HFFc6 (cell line): ENCODE measurements at regions not wholly inside any gene's neighbourhood (a gene's known extent, or its start where the extent isn't known, plus 50 kb on each side); places are given as distances from the start of the nearest gene placed in this dataset.

ENCODE experiments used
- DNase-seq: peaks from one replicate; pipeline ENCODE4 v3.0.0-alpha.2; 2018
- H3K27ac Mint-ChIP-seq: 2 replicates; pipeline ENCODE4 v1.8.0; 2020; ENCODE audit warnings: mild to moderate bottlenecking, mixed read lengths
- H3K27me3 Mint-ChIP-seq: 2 replicates; pipeline ENCODE4 v1.8.0; 2021; ENCODE audit warnings: mild to moderate bottlenecking, moderate library complexity, mixed read lengths; ENCODE audit not compliant: insufficient read depth
- H3K36me3 Mint-ChIP-seq: 2 replicates; pipeline ENCODE4 v1.8.0; 2021; ENCODE audit warnings: low read depth, mixed read lengths
- H3K4me1 Mint-ChIP-seq: 2 replicates; pipeline ENCODE4 v1.8.0; 2020; ENCODE audit warnings: low read depth, mixed read lengths
- H3K4me3 Mint-ChIP-seq: 2 replicates; pipeline ENCODE4 v1.8.0; 2020; ENCODE audit warnings: mild to moderate bottlenecking, moderate library complexity, mixed read lengths
- H3K9me3 Mint-ChIP-seq: 2 replicates; pipeline ENCODE4 v1.8.0; 2020; ENCODE audit warnings: mild to moderate bottlenecking, mixed read lengths
- TF ChIP-seq, protein P1 (sequence below): fragments of 200-600 bp; sonication (generic); IDR thresholded peaks from 2 replicates; pipeline ENCODE4 v1.5.0; 2021; ENCODE audit warnings: antibody characterized with exemption, mild to moderate bottlenecking

DNA sequence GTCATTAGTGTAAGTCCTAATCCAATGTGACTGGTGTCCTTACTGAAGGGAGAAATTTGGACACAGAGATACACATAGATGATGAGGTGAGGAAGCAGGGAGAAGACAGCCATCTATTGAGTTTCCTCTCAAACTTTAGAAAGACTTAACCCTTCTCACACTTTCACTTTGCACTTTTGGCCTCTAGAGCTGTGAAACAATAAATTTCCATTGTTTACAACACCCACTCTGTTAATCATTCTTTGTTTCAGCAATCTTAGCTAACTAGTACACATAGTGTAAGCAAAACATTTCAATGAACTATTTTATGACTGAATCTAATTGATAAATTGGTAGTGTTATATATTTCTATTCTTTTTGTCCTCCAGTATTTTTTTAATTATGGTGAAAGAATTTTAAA lies 1092.8 kb upstream of the POT1 start:
- DNase-seq, result no peak
- Mint-ChIP-seq H3K9me3 (no peaks in the 10 kb centered on the region; the same call in 1 of the 2 replicates), H3K27me3 (no peaks in the 10 kb centered on the region), H3K4me3 (no peak overlapping the region), H3K4me1 (no peaks in the 10 kb centered on the region), H3K27ac (no peak overlapping the region), H3K36me3 (no peaks in the 10 kb centered on the region)
- TF ChIP-seq, protein P1, sequence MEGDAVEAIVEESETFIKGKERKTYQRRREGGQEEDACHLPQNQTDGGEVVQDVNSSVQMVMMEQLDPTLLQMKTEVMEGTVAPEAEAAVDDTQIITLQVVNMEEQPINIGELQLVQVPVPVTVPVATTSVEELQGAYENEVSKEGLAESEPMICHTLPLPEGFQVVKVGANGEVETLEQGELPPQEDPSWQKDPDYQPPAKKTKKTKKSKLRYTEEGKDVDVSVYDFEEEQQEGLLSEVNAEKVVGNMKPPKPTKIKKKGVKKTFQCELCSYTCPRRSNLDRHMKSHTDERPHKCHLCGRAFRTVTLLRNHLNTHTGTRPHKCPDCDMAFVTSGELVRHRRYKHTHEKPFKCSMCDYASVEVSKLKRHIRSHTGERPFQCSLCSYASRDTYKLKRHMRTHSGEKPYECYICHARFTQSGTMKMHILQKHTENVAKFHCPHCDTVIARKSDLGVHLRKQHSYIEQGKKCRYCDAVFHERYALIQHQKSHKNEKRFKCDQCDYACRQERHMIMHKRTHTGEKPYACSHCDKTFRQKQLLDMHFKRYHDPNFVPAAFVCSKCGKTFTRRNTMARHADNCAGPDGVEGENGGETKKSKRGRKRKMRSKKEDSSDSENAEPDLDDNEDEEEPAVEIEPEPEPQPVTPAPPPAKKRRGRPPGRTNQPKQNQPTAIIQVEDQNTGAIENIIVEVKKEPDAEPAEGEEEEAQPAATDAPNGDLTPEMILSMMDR, result no peak

DNA sequence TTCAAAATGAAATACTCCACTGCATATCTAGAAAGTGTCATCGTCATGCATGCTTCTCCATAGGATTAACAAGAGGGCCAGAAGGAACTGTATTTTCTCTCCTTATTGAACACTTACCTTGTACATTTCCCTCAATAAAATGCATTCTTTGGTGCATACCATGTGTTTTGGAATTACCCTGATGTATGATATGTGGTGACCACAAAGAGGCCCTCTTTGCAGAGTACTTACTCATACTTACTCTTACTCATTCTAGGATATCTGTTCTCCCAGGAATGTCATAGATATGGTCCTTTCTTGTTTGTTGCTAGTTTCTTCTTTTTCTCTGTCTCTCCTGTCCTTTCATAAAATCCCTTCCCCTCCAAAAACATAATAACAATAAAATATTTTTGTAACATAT lies 1087.1 kb upstream of the POT1 start:
- Mint-ChIP-seq H3K9me3 (peaks cover 24% of the 10 kb centered on the region), H3K27me3 (no peaks in the 10 kb centered on the region; the same call in 1 of the 2 replicates), H3K4me1 (no peaks in the 10 kb centered on the region), H3K36me3 (no peaks in the 10 kb centered on the region), H3K27ac (no peak overlapping the region), H3K4me3 (no peak overlapping the region)
- TF ChIP-seq, protein P1, result no peak
- no peak for DNase-seq

DNA sequence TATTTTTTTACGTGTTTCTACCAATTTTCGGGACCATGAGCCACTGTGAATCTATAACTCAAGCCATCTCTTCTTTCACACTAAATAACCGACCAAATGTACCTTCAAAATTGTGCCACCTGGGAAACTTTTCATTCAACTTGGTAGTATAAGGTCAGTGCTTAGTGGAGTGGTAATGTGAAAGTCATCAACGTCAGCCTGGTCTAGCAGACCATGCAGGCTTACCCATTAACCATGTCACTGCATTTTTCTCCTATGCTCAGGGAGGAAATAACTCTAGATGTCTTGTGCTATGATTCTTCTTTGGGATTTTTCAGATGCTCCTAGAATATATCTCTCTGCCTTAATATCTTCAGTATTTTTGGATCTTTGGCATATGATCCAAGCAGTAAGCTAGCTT lies 1075.4 kb upstream of the POT1 start:
- Mint-ChIP-seq H3K4me3 (no peak overlapping the region), H3K27me3 (no peaks in the 10 kb centered on the region), H3K9me3 (peaks cover 42% of the 10 kb centered on the region), H3K4me1 (no peaks in the 10 kb centered on the region), H3K27ac (no peak overlapping the region), H3K36me3 (no peaks in the 10 kb centered on the region)
- no peak for DNase-seq
- TF ChIP-seq, protein P1, result no peak

DNA sequence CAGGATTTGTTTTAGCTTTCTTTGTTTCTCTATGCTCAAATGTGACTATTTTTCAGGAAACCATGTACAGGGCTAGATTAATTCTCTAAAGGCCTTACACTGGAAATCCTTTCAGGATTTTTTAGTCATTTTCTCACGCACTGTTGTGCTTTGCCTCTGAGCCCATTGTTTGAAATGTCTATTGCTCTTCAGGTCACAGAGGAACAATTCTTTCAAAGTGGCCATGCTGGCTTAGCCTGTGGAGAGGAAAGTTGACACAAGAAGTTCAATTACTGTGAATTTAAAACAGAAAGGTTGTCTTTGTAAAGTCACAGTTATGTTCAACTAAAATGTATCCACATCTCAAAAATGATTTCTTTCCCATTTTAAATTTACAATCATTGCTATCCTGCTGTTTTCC lies 1071.7 kb upstream of the POT1 start:
- TF ChIP-seq, protein P1, result no peak
- H3K27ac Mint-ChIP-seq, result no peak overlapping the region
- no peak overlapping the region for H3K4me3 Mint-ChIP-seq
- no peak for DNase-seq
- H3K9me3 Mint-ChIP-seq, result peaks cover 52% of the 10 kb centered on the region
- no peaks in the 10 kb centered on the region for H3K36me3 Mint-ChIP-seq
- H3K4me1 Mint-ChIP-seq, result no peaks in the 10 kb centered on the region
- H3K27me3 Mint-ChIP-seq, result no peaks in the 10 kb centered on the region

- H3K4me3 Mint-ChIP-seq, result no peak overlapping the region
- no peaks in the 10 kb centered on the region for H3K36me3 Mint-ChIP-seq
- no peak overlapping the region for H3K27ac Mint-ChIP-seq
- TF ChIP-seq, protein P1, result no peak
- no peak for DNase-seq
- H3K27me3 Mint-ChIP-seq, result no peaks in the 10 kb centered on the region
- peaks cover 29% of the 10 kb centered on the region for H3K9me3 Mint-ChIP-seq
- no peaks in the 10 kb centered on the region for H3K4me1 Mint-ChIP-seq
These were observed 1055.2 kb upstream of the POT1 start for GRCh38 chr7:125984795-125985194.

DNA sequence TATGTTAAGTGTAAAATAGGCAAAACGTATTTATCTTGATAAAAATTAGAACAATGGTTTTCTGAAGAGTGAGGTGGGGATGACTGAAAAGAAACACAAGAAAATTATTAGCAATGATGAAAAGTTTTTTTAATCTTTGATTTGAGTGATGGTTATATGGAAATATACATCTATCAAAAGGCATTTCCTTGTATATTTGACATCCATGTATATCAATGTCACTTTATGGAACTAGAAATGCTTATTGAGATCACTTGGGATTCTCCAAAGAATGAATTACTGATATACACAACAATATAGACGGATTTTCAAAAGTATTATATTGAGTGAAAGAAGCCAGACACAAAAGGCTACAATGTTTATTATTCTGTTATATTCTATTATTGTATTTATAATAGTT lies 1042.0 kb upstream of the POT1 start:
- peaks cover 17% of the 10 kb centered on the region for H3K9me3 Mint-ChIP-seq
- no peak overlapping the region for H3K4me3 Mint-ChIP-seq
- no peaks in the 10 kb centered on the region for H3K4me1 Mint-ChIP-seq
- H3K36me3 Mint-ChIP-seq, result no peaks in the 10 kb centered on the region
- H3K27me3 Mint-ChIP-seq, result no peaks in the 10 kb centered on the region
- no peak for DNase-seq
- TF ChIP-seq, protein P1, result no peak
- no peak overlapping the region for H3K27ac Mint-ChIP-seq
